RWPE1 (cell line): ENCODE measurements at regions not wholly inside any gene's neighbourhood (a gene's known extent, or its start where the extent isn't known, plus 50 kb on each side); places are given as distances from the start of the nearest gene placed in this dataset.
A peak's percentile ranks its signal among the peaks of the same experiment; 100 is the strongest.

Experiments
- CTCF ChIA-PET: fragments of 350-600 bp; sonication (Branson Sonifier 250); formaldehyde crosslinking; extraction: SDS; loops from one replicate; lab custom pipeline; 2021; lab: Yijun Ruan, JAX
- POLR2A ChIA-PET: fragments of 400-600 bp; formaldehyde crosslinking; extraction: SDS; loops from one replicate; lab custom pipeline; 2020; ENCODE audit warnings: antibody characterized with exemption; ENCODE audit not compliant: low non-redundant PET; lab: Yijun Ruan, JAX
- DNase-seq: peaks from one replicate; pipeline ENCODE4 v3.0.0; 2012; ENCODE audit warnings: low spot score
- H3K27ac ChIP-seq: fragments of 450-650 bp; 2 replicates; pipeline ENCODE4 v1.5.1; 2017
- TF ChIP-seq, protein P1 (sequence below): fragments of 450-650 bp; conservative IDR thresholded peaks from 2 replicates; pipeline ENCODE4 v1.5.1; 2017; ENCODE audit warnings: low read depth, mild to moderate bottlenecking

DNA sequence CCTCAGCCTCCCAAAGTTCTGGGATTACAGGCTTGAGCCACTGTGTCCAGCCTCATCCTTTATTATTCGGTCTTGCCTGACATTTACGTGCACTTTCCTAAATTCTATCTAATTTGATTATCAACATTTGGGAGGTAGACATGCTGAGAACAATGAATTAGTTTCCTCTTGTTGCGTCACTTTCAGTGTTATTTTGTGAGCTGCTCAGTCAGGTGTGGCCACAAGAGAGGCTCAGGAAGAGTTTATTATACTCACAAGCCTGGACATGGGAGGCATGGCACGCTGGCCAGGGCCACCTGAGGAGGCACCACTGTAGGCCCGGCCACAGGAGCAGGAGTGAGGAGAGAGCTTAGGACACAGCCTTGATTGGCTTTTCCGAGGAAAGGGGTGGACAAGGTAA, 59.7 kb upstream of the RBFOX2 start:
- DNase-seq: no peak
- peak overlapping the region; percentile 19; the same call in 1 of the 2 replicates for H3K27ac ChIP-seq
- ChIA-PET CTCF (no interaction called here), POLR2A (no interaction called here)
- TF ChIP-seq, protein P1, sequence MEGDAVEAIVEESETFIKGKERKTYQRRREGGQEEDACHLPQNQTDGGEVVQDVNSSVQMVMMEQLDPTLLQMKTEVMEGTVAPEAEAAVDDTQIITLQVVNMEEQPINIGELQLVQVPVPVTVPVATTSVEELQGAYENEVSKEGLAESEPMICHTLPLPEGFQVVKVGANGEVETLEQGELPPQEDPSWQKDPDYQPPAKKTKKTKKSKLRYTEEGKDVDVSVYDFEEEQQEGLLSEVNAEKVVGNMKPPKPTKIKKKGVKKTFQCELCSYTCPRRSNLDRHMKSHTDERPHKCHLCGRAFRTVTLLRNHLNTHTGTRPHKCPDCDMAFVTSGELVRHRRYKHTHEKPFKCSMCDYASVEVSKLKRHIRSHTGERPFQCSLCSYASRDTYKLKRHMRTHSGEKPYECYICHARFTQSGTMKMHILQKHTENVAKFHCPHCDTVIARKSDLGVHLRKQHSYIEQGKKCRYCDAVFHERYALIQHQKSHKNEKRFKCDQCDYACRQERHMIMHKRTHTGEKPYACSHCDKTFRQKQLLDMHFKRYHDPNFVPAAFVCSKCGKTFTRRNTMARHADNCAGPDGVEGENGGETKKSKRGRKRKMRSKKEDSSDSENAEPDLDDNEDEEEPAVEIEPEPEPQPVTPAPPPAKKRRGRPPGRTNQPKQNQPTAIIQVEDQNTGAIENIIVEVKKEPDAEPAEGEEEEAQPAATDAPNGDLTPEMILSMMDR: no peak

DNA sequence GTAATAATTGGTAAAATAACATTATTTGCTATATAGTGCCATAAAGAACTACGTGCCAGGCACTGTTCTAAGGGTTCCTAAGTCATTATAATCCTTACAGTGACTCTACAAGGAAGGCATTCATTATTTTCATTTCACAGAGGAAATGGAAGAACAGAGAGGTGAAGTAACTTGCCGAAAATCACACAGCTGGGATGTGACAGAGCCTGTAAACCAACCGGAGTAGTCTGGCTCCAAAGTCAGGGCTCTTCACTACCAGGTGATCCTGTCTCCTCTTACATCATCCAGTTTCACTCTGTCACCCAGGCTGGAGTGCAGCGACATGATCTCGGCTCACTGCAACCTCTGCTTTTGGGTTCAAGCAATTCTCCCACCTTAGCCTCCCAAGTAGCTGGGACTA, 59.2 kb upstream of the RBFOX2 start:
- DNase-seq: no peak
- POLR2A ChIA-PET: no interaction called here
- CTCF ChIA-PET: no interaction called here
- H3K27ac ChIP-seq: peak overlapping the region; percentile 19; the same call in 1 of the 2 replicates
- TF ChIP-seq, protein P1: no peak

DNA sequence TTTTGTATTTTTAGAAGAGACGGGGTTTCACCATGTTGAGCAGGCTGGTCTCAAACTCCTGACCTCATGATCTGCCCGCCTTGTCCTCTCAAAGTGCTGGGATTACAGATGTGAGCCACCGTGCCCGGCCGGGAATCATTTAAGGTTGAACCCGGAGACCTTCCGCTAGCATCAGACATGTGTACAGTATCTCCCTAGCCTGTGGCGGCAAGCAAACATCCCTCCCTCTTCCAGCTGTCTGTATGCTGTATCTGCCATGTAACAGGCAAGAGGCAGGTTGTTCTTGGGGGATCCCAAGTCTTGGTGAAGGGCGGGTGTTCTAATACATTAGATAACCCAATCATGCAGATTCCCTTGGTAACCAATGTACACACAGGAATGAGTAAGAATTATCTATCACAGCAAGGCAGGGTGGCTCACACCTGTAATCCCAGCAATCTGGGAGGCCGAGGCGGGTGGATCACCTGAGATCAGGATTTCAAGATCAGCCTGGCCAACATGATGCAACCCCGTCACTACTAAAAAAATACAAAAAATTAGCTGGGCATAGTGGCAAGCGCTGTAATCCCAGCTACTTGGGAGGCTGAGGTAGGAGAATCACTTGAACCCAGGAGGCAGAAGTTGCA, 58.1 kb upstream of the RBFOX2 start:
- POLR2A ChIA-PET: no interaction called here
- H3K27ac ChIP-seq: no peak overlapping the region
- TF ChIP-seq, protein P1: no peak
- DNase-seq: no peak
- CTCF ChIA-PET: no interaction called here

DNA sequence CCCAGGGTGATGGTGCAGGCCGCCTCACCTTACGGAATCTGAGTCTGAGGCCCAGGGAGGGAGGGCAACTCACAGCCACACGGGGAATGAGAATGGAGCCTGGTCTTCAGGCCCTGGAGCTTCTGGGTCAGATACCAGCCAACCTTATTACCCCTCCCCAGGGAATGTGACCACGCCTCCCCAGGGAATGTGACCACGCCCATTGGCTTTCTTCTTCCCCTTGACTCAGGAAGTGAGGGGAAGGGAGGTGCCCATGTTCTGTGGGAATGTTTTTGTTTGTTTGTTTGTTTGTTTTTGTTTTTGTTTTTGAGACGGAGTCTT, 57.5 kb upstream of the RBFOX2 start:
- ChIA-PET CTCF (no interaction called here), POLR2A (no interaction called here)
- peak; percentile 42 for DNase-seq

DNA sequence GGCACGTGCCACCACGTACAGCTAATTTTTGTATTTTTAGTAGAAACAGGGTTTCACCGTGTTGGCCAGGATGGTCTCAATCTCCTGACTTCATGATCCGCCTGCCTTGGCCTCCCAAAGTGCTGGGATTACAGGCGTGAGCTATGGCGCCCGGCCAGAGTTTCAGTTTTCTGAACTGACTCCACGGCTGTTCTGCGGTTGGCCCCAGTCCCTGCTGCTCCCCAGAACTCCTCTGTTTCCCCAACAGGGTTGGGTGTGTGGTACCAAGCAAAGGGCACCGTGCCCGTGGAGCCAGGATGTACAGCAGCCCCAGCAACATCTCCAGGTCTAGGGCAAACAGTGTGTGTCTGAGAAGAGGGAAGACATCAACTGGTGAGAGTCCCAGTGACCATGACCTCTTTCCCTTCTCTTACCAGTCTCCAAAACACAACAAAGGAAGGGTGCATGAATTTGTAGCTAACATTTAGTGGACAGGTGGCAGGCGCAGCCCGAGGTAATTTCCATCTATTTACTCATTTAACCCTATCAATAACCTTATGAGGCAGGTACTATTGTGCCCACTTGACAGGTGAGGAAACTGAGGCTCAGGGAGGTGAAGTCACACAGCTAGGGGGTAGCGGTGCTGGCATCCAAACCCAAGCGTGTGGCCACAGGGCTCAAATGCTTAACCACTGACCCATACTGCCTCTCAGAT, 57.0 kb upstream of the RBFOX2 start:
- ChIA-PET CTCF (no interaction called here), POLR2A (no interaction called here)
- no peak overlapping the region for H3K27ac ChIP-seq
- TF ChIP-seq, protein P1: no peak
- no peak for DNase-seq

More for the DNA sequence above, 57.5 kb upstream of the RBFOX2 start:
- TF ChIP-seq, protein P1: no peak
- no peak overlapping the region for H3K27ac ChIP-seq

DNA sequence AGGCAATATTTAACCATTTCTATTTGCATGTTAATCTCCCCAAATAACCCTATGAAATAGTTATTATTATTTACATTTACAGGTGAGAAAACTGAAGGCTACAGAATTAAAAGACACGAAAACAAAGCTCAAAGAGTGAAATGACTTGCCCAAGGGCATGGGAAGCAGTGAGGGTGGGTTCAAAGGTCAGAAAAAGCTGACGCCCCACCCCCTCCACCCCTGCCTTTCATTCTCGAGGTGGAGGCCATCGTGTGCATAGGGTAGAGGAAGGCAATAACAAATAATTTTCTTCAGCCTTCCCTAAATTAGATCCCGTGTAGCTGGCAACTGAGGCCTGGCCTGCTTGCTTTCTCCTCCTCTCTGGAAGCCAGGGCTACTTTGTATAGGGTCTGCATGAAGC, 56.1 kb upstream of the RBFOX2 start:
- TF ChIP-seq, protein P1: no peak
- no peak for DNase-seq
- ChIA-PET POLR2A (no interaction called here), CTCF (interaction anchor here (1.3 kb wide), 1 partner anchor 19 kb away, joined by 4 read pairs; no protein-coding TSS in a partner anchor)
- no peak overlapping the region for H3K27ac ChIP-seq
